ENCODE measurements at regions not wholly inside any gene's neighbourhood (a gene's known extent, or its start where the extent isn't known, plus 50 kb on each side); places are given as distances from the start of the nearest gene placed in this dataset.
"Not testable (repeated sequence)": the region's sequence is repeated elsewhere in the genome, so short reads cannot be mapped to it uniquely, and the experiment has no call there.

- DNase-seq = no peak
Measured at GRCh38 chrX:9383655-9384054, 81.2 kb upstream of the TBL1X start.

GRCh38 chrX:9388450-9388849 lies 76.4 kb upstream of the TBL1X start:
- no peak for DNase-seq

- DNase-seq = no peak
Measured at GRCh38 chrX:9390121-9390520, 74.7 kb upstream of the TBL1X start.

GRCh38 chrX:9390693-9391368 lies 74.0 kb upstream of the TBL1X start:
- DNase-seq = no peak

GRCh38 chrX:9392445-9392844 lies 72.4 kb upstream of the TBL1X start:
- no peak for DNase-seq

- no peak for DNase-seq
Measured at GRCh38 chrX:9393571-9393970, 71.3 kb upstream of the TBL1X start.

GRCh38 chrX:9394212-9394611 lies 70.6 kb upstream of the TBL1X start:
- DNase-seq = no peak

- DNase-seq = peak; percentile 38
Measured at GRCh38 chrX:9396930-9397329, 67.9 kb upstream of the TBL1X start.

- DNase-seq = no peak
Measured at GRCh38 chrX:9401051-9401450, 63.8 kb upstream of the TBL1X start.

- DNase-seq = no peak
Measured at GRCh38 chrX:9403374-9403773, 61.5 kb upstream of the TBL1X start.

- not testable (repeated sequence) for DNase-seq
Measured at GRCh38 chrX:9405635-9406034, 59.2 kb upstream of the TBL1X start.

GRCh38 chrX:9410889-9411288 lies 54.0 kb upstream of the TBL1X start:
- DNase-seq = not testable (repeated sequence)

GRCh38 chrX:9411682-9412081 lies 53.2 kb upstream of the TBL1X start:
- DNase-seq = not testable (repeated sequence)

GRCh38 chrX:9414416-9414815 lies 50.4 kb upstream of the TBL1X start:
- DNase-seq = no peak
